ENCODE measurements at regions not wholly inside any gene's neighbourhood (a gene's known extent, or its start where the extent isn't known, plus 50 kb on each side); places are given as distances from the start of the nearest gene placed in this dataset.

- TF ChIP-seq REST (IDR thresholded peaks at IDR 0.05; ENCODE audit: low read depth) (no peak), SP1 (IDR thresholded peaks at IDR 0.05; ENCODE audit: low read depth) (no peak), ZBTB33 (IDR thresholded peaks at IDR 0.05; ENCODE audit: extremely low read depth, insufficient replicate concordance, low read length) (peak; percentile 60), JUND (IDR thresholded peaks at IDR 0.05) (no peak)
Measured at GRCh38 chr10:118835682-118836326, 81.0 kb upstream of the CACUL1 start (continued).

GRCh38 chr10:118838364-118838763 lies 83.6 kb upstream of the CACUL1 start:
- ATAC-seq = no peak
- Histone ChIP-seq H3K9me3 (ENCODE audit: control insufficient read depth in 1 of 2, insufficient read depth in 1 of 2, low read depth in 1 of 2, low read length in 2 of 2) (no peaks in the 10 kb centered on the region), H2AFZ (ENCODE audit: low read depth, low read length, poor library complexity, severe bottlenecking) (no peak overlapping the region), H3K4me3 (replicated peaks in 1 of 2; ENCODE audit: low read depth in 1 of 2, low read length in 2 of 2) (no peak overlapping the region), H3K9ac (ENCODE audit: low read length) (no peak overlapping the region), H3K9me2 (ENCODE audit: insufficient read depth) (no peaks in the 10 kb centered on the region), H3K4me2 (ENCODE audit: low read length) (0 out of 2 replicates have a peak overlapping the region, but pooled peaks have one; percentile 87), H4K20me1 (ENCODE audit: insufficient read depth) (no peaks in the 10 kb centered on the region), H3K4me1 (ENCODE audit: control insufficient read depth in 1 of 2, insufficient read depth in 2 of 2, low read length in 2 of 2) (peaks cover 37 to 66% of the 10 kb centered on the region in 2 experiments), H3K36me3 (ENCODE audit: control insufficient read depth in 1 of 2, insufficient read depth in 2 of 2, low read length in 2 of 2) (no peaks in the 10 kb centered on the region), H3K27me3 (ENCODE audit: insufficient read depth, low read length) (no peaks in the 10 kb centered on the region), H3K79me2 (ENCODE audit: insufficient read depth, low read length) (no peaks in the 10 kb centered on the region; the same call in 1 of the 2 replicates), H3K27ac (ENCODE audit: low read depth, low read length) (no peak overlapping the region)
- POLR2A ChIA-PET = no interaction called here
- DNase-seq (ENCODE audit: low read depth, low spot score) = no peak
- CTCF ChIA-PET = interaction anchor here (1.1 to 4.7 kb wide), 2 partner anchors 12 to 35 kb away, joined by 5 to 16 read pairs; no protein-coding TSS in a partner anchor
- no TSS peak for BruUV-seq (replicated peaks)
- intact Hi-C loops (cut with micrococcal nuclease) = no loop called here
- RAD21 ChIA-PET (ENCODE audit: low non-redundant PET in 1 of 2, low total read pairs in 2 of 2, uncharacterized antibody in 2 of 2, unreplicated experiment in 2 of 2) = no interaction called here
- TF ChIP-seq FOSL1 (IDR thresholded peaks at IDR 0.05; ENCODE audit: low read depth) (no peak), YY1 (IDR thresholded peaks at IDR 0.05; ENCODE audit: extremely low read depth, insufficient replicate concordance, low read depth, low read length) (no peak), ZBTB33 (IDR thresholded peaks at IDR 0.05; ENCODE audit: extremely low read depth, insufficient replicate concordance, low read length) (no peak), ELF1 (IDR thresholded peaks at IDR 0.05; ENCODE audit: borderline replicate concordance, low read depth) (no peak), SP1 (IDR thresholded peaks at IDR 0.05; ENCODE audit: low read depth) (no peak), EGR1 (IDR thresholded peaks at IDR 0.05; ENCODE audit: low read depth) (no peak), TCF7L2 (IDR thresholded peaks at IDR 0.05; ENCODE audit: borderline replicate concordance, extremely low read depth, insufficient read depth, insufficient read length) (no peak), EZH2phosphoT487 (IDR thresholded peaks at IDR 0.05; ENCODE audit: borderline replicate concordance) (no peak), CTCF (IDR thresholded peaks at IDR 0.05 in 2 of 3, conservative IDR thresholded peaks at IDR 0.05 in 1 of 3; ENCODE audit: borderline replicate concordance in 1 of 3, insufficient read depth in 1 of 3, low read depth in 2 of 3, low read length in 2 of 3) (no peak)

Data from HCT116 (cell line).